ENCODE measurements at regions not wholly inside any gene's neighbourhood (a gene's known extent, or its start where the extent isn't known, plus 50 kb on each side); places are given as distances from the start of the nearest gene placed in this dataset.

DNA sequence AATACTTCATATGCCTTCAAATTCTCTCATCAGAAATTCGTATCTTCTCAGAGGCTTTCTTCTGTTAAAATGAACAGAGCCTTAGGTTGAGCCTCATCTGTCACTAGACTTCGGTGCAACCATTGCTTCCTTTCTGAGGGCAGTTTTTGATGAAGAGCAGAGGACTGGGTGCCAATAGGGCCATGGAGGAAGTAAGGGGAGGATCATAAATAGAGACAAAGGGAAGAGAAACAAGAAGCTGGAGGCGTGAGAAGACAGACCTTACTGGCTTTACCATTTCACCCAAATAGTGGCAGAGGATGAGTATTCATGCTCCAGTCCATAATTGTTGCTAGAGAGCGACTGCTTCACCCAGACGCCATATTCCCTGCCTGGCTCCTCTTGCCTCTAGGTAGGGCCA is 215.6 kb upstream of the PKDCC start:
- 74 to 90% (median 82%) methylated on average over 5 of the region's 5 CpGs for WGBS, 3 donors
- no peak overlapping the region for H3K27ac ChIP-seq (ENCODE audit: low read depth, low read length)

DNA sequence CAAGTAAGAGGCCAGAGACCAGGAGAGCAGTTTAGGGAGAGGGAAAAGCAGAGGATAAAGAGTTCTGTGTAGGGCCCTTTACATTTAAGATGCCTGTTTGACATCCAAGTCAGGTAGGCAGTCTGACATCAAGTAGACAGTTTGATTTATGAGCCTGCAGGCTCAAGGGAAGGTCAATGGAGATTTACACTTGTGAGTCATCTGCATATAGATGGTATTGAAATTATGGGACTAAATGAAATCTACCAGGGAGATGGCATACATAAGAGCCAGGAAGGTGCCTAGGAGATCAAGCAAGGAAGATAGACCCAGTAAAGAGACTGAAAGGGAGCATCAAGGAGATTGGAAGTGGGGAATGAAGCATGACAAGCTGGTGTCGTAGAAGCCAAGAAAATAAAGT is 212.4 kb upstream of the PKDCC start:
- no peak overlapping the region for H3K27ac ChIP-seq (ENCODE audit: low read depth, low read length)
- 69 to 77% (median 75%) methylated on average over 1 of the region's 1 CpG for WGBS, 3 donors

DNA sequence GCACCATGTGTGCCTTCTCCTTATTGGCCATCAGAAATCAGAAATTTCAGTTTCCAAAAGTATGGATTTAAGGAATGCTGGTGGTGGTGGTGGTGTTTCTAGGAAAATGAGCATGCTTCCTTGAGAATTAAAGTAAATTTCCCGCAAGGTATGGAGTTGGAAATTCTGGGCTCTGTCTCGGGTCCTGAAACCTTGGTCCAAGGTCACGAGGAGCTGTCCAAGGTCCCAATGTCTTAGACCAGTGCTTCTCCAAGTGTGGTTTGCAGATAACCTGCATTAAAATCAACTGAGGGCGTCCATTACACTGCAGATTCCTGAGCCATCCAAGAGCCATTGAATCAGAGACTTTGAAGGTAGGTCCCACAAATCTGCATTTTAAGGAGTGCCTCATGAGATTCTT is 210.9 kb upstream of the PKDCC start:
- WGBS, 3 donors = 12 to 32% (median 15%) methylated on average over 4 of the region's 4 CpGs
- H3K27ac ChIP-seq (ENCODE audit: low read depth, low read length) = no peak overlapping the region

DNA sequence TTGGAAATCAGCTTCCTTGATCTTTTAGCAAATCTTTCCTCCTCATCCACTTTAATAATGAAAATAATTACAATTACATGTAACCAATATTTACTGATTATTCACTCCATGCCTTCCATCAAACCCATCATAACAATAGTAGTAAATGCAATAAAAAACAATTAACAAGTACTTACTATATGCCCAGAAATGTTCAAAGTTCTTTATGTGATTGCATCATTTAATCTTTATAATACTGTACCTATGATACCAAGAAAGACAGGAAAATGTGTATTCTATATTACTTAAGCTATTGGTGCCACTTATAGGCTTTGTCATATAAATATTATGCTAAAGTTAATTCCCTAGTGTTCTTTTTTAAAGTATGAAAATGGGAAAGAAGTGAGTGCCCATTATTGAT is 210.2 kb upstream of the PKDCC start:
- no peak overlapping the region for H3K27ac ChIP-seq (ENCODE audit: low read depth, low read length)

DNA sequence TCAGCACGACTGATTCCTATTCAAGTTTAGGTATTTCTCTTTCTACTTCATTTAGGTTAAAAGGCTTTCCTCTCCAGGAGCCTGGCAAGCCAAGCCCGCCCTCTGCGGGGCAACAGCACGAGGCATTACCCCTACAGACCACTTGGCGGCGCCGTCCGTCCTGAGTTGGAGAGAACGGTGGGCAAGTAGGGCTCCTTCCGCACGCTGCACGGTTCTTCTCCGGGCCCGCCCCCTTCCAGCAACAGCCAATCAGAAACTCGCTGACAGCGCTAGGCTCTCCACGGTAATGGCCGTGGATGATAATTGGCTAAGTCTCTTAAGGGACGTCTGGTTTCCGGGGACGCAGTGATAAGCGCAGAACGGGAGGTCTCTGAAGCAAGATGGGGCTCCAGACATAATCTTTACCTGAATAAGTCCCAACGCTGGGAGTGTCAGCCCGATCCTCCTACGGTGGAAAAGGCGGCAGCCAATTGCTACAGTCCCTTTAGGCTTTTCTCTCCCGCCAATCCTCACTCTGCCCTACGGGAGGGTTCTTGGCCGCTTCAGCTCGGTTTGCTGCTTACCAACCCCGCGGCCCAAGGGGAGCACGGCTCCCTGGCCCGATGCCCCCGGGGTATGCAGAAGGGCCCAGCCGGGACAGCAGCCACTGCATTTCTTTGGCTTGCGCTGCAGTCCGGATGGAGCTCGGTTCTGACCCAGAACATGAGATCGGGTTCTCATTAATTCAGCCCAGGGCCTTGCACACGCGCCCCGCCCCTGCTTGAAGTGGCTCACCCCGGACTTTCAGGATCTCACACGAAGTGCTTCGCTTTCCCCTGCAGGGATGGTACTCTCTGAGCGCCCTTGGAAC is 206.9 kb upstream of the PKDCC start:
- no peak overlapping the region for H3K27ac ChIP-seq (ENCODE audit: low read depth, low read length)
- WGBS, 3 donors = 0 to 1% (median 1%) methylated on average over 48 of the region's 48 CpGs

DNA sequence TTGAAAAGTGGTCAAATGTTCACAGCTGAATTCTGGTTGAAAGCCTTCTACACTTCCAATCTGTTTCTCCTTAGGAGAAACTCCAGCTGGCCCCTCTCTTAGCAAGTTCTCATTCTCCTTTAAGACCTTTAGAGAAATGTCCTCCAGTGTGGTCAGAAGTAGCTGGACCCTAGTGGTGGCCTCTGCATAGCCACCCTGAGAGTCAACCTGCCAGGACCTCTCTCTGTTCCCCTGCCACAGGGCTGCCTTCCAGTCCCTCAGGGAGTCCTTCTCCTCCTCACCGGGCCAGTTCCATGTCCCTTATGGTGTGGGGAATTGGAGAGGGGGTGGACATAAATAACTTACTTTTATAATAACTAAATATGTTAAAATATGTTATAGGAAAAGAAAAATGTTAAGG is 200.9 kb upstream of the PKDCC start:
- 36 to 82% (median 73%) methylated on average over 1 of the region's 1 CpG for WGBS, 3 donors
- no peak overlapping the region for H3K27ac ChIP-seq (ENCODE audit: low read depth, low read length)

DNA sequence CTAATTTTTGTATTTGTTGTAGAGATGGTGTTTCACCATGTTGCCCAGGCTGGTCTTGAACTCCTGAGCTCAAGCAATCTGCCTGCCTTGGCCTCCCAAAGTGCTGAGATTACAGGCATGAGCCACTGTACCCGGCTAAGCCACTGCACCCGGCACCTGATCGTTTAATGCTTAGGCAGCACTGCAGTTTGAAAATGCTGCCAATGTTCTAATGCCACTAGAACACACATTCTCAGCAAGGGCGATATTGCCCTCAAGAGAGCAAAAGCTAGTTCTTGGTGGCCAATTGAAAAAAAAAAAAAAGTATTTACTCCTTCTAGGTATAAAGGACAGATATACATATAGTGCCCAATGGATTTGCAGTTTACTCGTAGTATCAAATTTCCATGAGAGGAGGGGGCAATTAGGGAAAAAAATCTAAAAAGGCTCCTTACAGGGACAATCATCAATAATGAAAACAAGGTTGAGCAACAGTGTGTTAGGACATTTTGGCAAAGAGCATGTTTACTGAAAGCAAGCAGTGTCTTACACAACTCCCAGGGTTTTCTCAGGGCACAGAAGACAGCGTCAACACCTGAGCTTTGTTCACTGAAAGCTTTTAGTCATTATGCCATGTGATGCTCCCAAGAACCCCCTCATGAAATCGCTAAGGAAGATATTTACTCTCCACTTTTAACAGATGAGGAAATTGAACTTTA is 199.9 kb upstream of the PKDCC start:
- H3K27ac ChIP-seq (ENCODE audit: low read depth, low read length) = no peak overlapping the region
- 28 to 65% (median 57%) methylated on average over 7 of the region's 7 CpGs for WGBS, 3 donors

DNA sequence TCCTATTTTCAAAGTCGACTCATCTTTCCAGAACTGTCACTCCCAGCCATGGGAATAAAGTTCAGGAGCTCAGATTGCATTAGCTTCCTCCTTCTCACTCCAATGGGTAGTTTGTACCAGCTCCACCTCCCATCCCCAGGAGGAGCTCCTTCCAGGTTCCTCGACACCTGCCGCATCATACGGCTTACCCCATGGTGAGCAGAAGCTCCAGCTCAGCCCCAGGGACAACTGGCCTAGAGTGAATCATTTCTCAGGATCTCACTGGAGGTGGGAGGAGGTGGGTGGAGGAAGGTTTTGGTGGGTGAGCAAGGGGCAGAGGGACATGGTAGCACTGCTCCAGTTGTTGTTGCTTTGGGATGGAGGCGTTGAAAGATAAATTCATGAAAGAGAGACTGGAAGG is 196.3 kb upstream of the PKDCC start:
- no peak overlapping the region for H3K27ac ChIP-seq (ENCODE audit: low read depth, low read length)
- 64 to 79% (median 75%) methylated on average over 5 of the region's 5 CpGs for WGBS, 3 donors

DNA sequence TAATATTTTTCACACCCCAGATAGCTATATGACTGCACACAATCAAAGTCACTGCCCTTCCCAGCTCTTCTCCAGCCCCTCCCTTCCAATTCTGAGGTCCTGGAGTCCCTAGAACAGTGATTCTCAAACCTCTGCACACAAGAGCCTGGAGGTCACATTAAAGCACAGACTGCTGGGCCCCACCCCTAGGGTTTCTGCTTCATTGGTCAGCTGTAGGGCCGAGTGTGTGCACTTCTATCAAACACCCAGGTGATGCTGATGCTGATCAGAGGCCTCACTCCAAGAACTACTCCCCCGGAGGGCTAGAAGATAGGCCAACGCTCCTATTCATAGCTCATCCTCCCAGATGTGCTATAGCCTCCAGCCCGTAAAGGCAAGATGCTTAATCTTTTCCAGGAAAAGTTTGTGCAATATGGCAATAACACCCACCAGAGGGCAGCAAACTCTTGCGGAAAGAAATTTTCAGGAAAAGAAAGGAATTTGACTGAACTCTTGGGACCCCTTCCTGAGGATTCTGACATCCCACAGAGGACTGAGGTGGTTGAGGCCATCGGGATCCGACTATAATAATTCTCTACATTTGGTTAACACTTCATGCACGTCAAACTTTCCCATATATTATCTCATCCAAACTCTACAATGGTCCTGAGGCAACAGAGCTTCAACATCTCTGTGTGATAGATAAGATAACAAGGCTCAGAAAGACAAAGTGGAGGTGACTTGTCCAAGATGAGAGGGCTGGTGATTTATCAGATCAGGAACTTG is 194.2 kb upstream of the PKDCC start:
- WGBS, 3 donors = 10 to 14% (median 11%) methylated on average over 8 of the region's 8 CpGs
- H3K27ac ChIP-seq (ENCODE audit: low read depth, low read length) = no peak overlapping the region

DNA sequence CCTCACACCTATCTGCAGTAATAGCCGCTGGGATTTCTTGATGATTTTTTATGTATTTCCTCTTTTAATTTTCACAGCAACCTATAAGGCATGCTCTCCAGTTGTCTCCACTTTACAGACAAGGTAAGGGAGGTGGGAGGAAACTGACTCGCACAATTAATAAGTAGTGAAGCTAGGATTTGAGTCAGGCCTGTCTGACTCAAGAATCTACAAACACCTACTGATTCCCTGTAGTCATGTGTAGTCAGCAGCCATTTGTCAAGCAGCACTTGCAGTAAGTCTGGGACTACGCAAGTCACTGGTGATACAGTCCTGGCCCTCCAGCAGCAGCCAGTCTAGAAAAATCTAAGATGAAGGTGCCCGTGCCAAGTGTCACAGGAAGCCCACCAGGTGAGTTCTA is 193.6 kb upstream of the PKDCC start:
- 80 to 84% (median 82%) methylated on average over 4 of the region's 4 CpGs for WGBS, 3 donors

DNA sequence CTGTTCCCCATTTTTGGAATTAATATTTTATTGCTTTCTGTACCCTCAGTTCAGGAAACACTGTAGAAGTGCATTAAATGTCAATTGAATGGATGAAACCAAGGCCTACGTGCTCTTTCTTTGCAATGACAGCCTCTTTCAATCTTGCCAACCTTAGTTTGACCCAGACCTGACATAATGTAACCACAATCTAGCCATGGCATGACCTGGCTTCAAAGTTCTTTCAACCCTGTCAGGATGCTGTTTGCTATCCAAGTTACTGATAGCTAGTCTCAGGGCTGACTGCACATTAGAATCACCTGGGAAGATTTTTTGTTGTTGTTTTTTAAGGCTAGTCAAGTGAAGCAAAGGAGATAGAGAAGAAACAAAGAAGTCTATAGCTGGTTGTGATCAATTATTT is 190.9 kb upstream of the PKDCC start:
- WGBS, 3 donors = 74 to 87% (median 84%) methylated on average over 1 of the region's 1 CpG
- no peak overlapping the region for H3K27ac ChIP-seq (ENCODE audit: low read depth, low read length)

More for the DNA sequence above, 193.6 kb upstream of the PKDCC start:
- no peak overlapping the region for H3K27ac ChIP-seq (ENCODE audit: low read depth, low read length)

DNA sequence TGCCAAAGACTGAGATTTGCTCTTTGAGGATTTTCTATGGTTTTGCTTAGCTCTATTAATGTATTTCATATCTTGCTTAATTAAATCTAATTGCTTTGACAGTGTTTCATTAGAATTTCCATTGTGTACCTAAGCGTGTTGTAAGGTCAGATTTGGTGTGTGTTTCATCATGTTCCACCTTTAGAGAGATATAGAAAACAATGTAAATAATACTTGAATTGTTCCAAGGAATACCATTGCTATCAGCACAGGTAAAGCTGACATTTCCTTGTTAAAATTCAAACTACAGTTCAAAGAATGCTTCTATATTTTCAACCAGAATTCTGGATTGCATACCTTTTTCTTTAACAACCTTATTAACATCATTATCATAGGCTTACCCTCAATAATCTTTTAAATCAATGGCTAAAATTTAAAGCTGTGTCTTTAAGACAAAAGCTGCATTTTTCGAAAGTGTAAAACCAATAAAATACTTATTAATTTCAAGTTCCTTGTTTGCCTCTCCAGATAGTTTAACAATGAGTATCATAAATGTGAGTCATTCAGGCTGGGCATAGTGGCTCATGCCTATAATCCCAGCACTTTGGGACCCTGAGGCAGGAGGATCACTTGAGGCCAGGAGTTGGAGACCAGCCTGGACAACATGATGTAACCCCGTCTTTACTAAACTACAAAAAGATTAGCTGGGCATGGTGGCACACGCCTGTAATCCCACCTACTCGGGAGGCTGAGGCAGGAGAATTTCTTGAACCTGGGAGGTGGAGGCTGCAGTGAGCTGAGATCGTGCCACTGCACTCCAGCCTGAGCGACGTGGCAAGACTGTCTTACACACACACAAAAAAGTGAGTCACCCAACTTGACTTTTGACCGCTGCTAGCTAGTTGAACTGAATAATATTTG is 188.0 kb upstream of the PKDCC start:
- H3K27ac ChIP-seq (ENCODE audit: low read depth, low read length) = no peak overlapping the region
- WGBS, 3 donors = 55 to 84% (median 81%) methylated on average over 9 of the region's 9 CpGs

DNA sequence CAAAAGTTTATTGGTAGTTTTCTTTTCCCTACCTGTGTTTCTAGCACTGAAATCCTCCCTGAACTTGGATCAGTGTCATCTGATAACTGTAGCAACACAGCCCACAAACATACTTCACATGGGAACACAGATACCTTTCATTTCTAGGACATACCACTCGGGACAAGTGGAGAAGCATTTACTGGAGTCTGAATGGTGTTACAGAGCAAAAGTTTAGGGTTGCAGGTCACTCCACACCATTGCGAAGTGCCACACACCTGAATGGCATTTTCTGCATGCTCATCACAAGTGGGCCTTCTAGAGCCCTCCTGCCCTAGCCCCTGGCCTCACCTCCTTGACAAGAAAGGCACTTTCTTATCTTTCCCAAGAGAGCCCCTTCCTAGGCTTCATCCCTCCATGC is 184.8 kb upstream of the PKDCC start:
- 86 to 94% (median 89%) methylated on average over 2 of the region's 2 CpGs for WGBS, 3 donors

DNA sequence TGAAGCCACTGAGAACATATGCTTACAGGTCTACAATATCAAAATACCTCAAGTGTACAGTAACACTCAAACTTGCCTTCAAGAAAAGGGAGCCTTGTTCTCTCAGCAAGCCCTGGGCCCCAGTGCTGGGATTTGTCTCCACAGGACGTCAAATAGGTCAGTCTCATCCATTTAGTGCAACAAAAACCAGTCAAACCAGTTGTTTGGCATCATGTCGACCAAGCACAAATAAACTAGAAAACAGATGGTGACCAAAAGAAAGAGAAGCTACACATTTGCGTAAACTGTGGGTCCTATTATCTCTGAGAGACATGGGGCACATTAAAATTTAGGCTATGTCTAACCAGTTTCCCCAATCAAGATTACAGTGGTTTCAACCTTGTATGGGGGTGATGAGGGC is 182.6 kb upstream of the PKDCC start:
- WGBS, 3 donors = 69 to 86% (median 82%) methylated on average over 3 of the region's 3 CpGs
- H3K27ac ChIP-seq (ENCODE audit: low read depth, low read length) = no peak overlapping the region

More for the DNA sequence above, 184.8 kb upstream of the PKDCC start:
- no peak overlapping the region for H3K27ac ChIP-seq (ENCODE audit: low read depth, low read length)

DNA sequence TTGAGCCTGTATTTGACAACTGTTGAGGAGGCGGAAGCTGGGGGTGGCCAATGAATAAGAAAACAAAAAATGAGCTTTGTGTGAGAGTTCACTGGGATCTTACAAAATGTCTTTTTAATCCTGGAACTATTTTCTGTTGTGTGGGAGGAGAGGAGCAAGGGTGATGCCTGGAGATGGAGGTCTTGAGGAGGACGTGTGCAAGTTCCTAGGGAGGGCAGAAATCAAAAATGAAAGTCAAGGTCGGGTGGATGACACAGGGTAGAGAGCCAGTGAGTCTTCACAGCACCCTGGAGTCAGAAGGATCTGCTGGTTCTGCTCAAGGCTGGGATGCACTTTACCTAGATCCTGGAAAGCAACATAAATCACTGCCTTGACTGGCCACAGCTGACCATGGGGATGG is 180.3 kb upstream of the PKDCC start:
- H3K27ac ChIP-seq (ENCODE audit: low read depth, low read length) = no peak overlapping the region
- WGBS, 3 donors = 51 to 70% (median 57%) methylated on average over 3 of the region's 3 CpGs

DNA sequence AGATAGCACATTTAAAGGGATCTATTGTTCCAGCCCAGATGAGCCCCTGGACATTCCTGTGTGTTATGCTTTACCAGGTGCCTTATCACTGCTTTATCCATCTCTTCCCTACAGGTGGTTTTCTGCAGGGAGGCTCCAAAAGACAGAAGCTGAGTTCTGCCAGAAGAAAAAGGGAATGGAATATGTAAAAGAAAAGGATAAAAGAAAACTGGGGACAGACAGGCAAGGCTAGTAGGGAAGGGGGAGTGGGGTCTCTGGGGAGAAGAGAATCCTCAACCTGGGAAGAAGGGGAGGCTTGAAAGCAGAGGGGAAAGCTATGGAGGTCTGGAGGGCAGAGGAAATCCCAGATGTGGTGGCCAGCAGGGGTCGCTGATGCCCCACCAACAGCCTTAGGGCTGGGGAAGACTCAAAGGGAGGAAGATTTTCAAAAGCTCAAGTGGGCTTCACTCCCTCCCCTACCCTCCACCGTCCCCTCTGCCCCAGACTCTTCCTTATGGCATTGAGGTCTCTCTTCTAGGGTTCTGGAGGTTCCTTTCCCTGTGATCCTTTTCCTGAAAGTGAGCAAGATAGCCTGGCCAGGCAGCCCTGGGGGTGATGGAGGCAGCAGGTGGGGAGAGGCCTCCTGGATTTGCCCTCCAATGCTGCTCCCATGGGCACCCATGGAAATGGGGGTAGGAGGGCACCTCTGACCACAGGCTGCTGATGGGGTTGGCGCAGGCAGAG is 178.1 kb upstream of the PKDCC start:
- H3K27ac ChIP-seq (ENCODE audit: low read depth, low read length) = no peak overlapping the region
- 30 to 32% (median 31%) methylated on average over 3 of the region's 3 CpGs for WGBS, 3 donors

DNA sequence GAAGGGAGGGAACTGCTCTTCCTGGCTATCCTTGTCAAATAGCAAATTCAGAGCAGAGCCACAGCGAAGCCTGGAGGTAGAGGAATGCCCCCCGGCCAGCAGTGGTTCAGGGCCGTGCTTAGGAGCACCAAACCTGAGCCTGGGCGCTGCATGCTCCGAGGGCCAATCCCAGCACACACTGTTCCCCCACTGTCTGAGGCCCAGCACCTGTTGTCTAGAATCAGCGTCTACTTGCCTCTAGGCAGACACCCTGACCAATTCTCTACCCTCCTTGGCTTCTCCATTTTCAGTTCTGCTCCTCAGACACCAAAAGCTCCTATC is 177.6 kb upstream of the PKDCC start:
- WGBS, 3 donors = 73 to 84% (median 81%) methylated on average over 6 of the region's 6 CpGs

DNA sequence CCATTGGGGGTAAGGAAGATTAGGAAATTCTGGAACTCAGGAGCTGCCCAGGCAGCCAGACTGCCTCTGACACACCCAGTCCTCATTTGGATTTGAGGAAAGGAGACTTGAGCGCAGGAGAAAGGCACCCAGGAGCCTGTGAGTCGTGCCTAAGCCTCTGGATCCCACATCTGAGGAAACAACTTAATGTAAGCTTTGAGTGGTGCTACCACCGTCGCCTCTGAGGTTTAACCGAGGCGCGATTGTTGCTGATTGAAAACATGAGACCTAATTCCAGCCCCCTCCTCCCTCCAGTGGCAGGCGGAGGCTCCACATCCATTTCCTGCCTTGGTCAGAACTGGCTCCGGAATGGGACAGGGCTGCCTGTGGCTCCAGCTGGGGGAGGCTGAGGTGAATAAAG is 176.7 kb upstream of the PKDCC start:
- H3K27ac ChIP-seq (ENCODE audit: low read depth, low read length) = no peak overlapping the region
- 49 to 72% (median 68%) methylated on average over 9 of the region's 9 CpGs for WGBS, 3 donors

More for the DNA sequence above, 177.6 kb upstream of the PKDCC start:
- no peak overlapping the region for H3K27ac ChIP-seq (ENCODE audit: low read depth, low read length)

Data from adipose tissue (tissue), 3 donors.